ENCODE measurements at regions not wholly inside any gene's neighbourhood (a gene's known extent, or its start where the extent isn't known, plus 50 kb on each side); places are given as distances from the start of the nearest gene placed in this dataset.
"Not testable (repeated sequence)": the region's sequence is repeated elsewhere in the genome, so short reads cannot be mapped to it uniquely, and the experiment has no call there.

DNA sequence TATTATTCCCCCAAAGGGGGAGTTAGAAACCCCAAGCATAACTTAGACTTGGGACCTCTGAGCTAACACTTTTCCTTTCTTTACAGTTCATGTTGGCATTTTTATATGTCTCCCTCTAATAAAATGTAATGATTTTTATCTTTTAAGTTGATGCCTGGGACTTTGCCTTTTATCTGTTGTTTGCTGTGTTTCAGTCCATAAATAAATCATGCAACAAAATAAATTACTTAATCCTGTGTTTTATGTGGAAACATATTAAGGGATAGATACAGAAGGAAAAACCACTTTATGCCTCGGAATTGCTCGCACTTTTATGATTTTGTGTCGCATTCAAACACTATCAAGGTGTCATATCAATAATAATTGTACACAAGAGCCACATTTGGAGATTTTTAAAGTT, 93.7 kb upstream of the TBC1D5 start:
- DNase-seq (ENCODE audit: low spot score), result no peak

DNA sequence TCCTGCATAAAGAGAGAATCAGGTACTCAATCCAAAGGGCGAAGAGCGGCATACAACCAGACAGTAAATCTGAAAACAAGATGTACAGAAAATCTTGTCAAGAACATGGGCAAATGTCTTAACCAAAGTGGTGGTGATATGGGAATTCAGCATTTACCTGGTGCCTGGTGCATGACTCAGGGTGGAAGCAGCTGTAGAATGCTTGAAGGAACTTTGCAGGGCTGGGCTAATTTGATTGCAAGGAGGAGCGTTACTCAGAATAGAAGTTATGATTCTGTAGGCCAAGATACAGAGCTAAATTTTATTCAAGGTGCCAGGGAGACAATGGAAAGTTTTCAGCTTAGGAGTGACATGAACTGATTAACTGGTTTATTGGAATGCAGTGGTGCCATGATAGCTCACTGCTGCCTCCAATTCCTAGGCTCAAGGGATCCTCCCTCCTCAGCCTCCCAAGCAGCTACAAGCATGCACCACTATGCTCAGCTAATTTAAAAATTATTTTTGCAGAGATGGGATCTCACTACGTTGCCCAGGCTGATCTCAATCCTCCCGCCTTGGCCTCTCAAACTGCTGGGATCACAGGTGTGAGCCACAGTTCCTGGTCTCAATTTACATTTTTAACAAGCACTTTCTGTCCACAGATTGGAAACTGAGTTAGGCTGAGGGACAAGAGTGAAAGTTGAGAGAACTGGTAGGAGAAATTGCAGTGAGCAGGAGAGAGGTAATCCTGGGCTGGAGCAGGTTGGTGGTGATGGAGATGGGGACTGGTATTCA, 91.5 kb upstream of the TBC1D5 start:
- peak; percentile 56 for DNase-seq (ENCODE audit: low spot score)

DNA sequence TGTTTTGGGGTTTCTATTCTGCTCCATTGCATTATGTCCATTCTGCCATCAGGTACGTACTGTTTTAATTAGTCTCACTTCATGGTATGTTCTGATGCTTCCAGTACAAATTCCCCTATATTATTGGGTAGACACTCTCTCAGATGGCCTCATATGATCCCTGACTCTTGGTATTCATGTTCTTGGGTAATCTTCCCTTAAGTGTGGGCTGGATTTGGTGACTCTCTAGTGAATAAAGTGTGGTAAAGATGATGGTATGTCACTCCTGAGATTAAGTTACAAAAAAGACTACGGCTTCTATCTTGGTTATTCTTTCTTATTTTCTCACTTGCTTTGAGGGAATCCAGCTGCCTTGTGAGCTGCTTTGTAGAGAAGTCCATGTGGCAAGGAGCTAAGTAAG, 89.6 kb upstream of the TBC1D5 start:
- no peak for DNase-seq (ENCODE audit: low spot score)

DNA sequence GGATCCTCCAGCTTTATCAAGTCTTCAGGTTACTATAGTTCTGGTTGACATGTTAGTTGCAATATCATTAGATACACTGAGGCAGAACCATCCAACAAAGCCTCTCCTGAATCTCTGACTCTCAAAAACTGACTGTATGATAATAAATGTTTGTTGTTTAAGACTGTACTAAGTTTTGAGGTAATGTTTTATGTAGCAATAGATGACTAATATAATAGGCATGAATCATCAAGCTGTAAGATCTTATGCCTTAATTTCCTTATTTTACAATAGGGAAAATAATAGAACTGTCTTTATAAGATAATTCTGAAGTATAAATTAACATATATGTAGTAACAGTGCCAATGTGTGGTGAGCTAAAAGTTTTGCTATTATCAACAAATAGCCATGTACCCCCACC, 88.9 kb upstream of the TBC1D5 start:
- DNase-seq (ENCODE audit: low spot score), result no peak

DNA sequence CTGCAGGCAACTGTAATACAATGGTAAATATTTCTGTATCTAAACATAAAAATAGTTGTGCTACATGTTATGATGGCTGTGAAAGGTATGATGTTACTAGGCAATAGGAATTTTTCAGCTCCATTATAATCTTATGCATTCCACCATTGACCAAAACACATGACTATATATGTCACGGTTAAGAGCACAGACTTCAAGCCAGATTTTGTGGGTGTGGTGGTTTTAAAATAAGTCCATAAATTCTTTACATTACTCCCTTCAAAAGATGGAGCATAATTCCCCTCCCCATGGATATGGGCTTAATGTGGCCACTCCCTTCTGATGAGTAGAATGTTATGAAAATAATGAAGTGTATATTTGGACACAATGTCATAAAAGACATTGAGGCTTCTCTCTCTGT, 88.4 kb upstream of the TBC1D5 start:
- no peak for DNase-seq (ENCODE audit: low spot score)

- no peak for DNase-seq (ENCODE audit: low spot score)
These were observed 86.0 kb upstream of the TBC1D5 start for GRCh38 chr3:17828388-17828787.

GRCh38 chr3:17825298-17825697, 82.9 kb upstream of the TBC1D5 start:
- no peak for DNase-seq (ENCODE audit: low spot score)

GRCh38 chr3:17823816-17824215, 81.4 kb upstream of the TBC1D5 start:
- DNase-seq (ENCODE audit: low spot score), result no peak

DNA sequence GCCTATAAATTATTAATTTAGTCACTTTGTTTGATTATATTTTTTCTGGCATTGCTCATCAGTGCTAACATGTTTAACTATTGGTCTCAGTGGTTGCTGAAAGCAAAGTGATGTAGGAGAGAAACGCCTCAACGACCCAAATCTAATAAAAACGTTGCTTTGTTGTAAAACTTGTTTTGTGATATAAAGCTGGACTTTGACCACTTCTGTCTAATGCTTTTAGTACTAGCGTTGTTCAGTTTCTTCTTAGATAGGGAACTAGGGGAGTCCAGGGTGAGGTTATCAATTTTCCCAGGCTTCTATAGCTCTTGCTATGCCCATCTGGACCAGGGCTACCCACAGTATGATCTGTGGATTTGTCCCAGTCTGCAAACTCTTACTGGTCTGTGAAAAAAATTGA, 80.6 kb upstream of the TBC1D5 start:
- no peak for DNase-seq (ENCODE audit: low spot score)

DNA sequence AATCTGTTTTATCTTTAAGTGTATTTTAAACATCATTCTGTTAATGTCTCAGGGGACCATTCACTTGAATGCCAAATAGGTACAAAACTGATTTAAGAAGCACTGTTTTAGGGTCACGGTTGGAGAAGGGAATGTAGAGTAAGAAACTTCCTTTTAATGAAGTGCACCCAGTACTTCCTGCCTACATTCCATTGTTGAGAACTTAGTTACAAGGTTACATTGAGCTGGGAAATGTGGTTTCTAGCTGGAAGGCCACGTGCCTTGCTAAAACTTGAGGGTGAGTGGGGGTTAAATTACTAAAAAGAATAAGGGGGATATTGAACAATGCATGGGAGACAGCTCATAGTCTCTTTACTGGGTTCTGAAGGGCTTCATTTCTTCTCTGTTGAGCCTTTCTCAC, 78.3 kb upstream of the TBC1D5 start:
- no peak for DNase-seq (ENCODE audit: low spot score)

- no peak for DNase-seq (ENCODE audit: low spot score)
These were observed 77.8 kb upstream of the TBC1D5 start for GRCh38 chr3:17820275-17820674.

- not testable (repeated sequence) for DNase-seq (ENCODE audit: low spot score)
These were observed 75.5 kb upstream of the TBC1D5 start for GRCh38 chr3:17817973-17818372.

GRCh38 chr3:17817545-17817944, 75.1 kb upstream of the TBC1D5 start:
- DNase-seq (ENCODE audit: low spot score), result no peak

DNA sequence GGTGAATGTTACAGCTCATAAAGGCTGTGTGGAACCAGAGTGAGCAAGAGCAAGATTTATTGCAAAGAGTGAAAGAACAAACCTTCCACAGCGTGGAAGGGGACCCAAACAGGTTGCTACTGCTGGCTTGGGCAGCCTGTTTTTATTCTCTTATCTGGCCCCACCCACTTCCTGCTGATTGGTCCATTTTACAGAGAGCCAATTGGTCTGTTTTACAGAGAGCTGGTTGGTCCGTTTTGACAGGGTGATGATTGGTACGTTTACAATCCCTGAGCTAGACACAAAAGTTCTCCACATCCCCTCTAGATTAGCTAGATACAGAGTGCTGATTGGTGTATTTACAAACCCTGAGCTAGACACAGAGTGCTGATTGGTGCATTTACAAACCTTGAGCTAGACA, 74.4 kb upstream of the TBC1D5 start:
- not testable (repeated sequence) for DNase-seq (ENCODE audit: low spot score)

GRCh38 chr3:17812328-17812727, 69.9 kb upstream of the TBC1D5 start:
- not testable (repeated sequence) for DNase-seq (ENCODE audit: low spot score)

- DNase-seq (ENCODE audit: low spot score), result peak; percentile 11
These were observed 69.2 kb upstream of the TBC1D5 start for GRCh38 chr3:17811646-17812045.

DNA sequence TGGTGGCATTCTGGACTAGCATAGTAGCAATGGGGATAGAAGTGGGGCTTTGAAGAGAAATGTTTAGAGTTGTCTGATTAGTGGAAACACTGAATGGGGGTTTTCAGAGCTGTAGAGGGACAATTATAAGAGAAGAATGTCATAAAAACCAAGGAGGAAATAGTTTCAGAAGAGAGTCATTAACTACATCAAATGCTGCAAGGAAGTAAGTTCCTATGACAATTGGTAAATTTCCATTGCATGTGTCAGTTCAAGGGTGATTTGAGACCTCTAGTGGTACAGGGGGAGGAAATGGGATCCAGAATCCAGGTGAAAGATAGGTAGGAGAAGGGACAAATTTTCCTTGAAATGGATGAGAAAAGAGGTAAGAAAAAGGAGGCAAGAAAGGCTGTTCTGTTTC, 68.3 kb upstream of the TBC1D5 start:
- peak; percentile 73 for DNase-seq (ENCODE audit: low spot score)

DNA sequence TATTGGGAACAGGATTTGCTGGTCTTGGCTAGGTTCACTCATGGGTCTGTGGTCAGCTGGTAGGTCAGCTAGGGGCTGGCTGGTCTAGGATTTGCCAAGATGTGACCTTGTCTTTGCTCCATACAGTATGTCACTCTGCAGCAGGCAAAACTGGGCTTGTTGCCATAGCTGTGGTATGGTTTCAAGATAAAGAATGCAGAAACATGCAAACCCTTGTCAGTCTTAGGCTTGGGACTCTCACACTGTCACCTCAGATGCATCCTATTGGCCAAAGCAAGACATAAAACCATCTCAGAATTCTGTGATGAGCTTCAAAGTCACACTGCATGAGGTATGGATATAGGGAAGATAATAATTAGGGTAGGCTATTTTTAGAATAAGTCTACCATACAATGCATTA, 66.6 kb upstream of the TBC1D5 start:
- DNase-seq (ENCODE audit: low spot score), result peak; percentile 52

DNA sequence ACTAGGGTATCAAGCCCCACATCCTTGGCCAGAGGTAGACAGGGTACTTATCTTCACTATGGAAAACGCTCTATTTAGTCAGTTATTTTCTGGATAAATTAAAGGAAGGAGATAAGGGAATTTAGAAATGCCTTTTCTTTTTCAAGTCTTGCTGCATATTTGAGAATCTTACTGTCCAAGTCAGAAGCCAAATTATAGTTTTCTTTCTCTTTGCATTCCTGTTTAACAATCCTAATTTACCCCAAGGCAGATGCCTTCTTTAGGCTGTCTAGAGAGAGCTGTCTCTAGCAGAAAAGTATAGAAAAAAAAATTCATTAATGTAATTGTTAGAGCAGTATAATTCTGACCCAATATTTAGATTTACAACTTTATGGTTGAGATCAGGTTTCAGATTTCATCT, 64.4 kb upstream of the TBC1D5 start:
- no peak for DNase-seq (ENCODE audit: low spot score)

DNA sequence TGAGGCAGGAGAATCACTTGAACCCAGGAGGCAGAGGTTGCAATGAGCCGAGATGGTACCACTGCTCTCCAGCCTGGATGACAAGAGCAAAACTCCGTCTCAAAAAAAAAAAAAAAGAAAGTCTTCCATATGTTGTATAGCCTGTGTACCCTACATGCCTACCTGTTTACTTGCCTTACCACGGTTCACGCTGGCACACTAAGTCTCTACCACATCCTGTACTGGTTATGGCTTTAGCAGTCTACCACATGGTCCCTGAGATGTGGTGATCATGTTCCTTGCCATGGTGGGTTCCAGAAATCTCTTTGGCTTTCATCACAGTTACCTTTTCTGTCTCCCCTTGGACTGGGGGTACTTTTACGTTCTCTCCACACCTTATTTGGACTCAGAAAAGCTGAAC, 63.8 kb upstream of the TBC1D5 start:
- DNase-seq (ENCODE audit: low spot score), result no peak

- no peak for DNase-seq (ENCODE audit: low spot score)
These were observed 63.1 kb upstream of the TBC1D5 start for GRCh38 chr3:17805461-17805940.

GRCh38 chr3:17802950-17803349, 60.5 kb upstream of the TBC1D5 start:
- DNase-seq (ENCODE audit: low spot score), result no peak

DNA sequence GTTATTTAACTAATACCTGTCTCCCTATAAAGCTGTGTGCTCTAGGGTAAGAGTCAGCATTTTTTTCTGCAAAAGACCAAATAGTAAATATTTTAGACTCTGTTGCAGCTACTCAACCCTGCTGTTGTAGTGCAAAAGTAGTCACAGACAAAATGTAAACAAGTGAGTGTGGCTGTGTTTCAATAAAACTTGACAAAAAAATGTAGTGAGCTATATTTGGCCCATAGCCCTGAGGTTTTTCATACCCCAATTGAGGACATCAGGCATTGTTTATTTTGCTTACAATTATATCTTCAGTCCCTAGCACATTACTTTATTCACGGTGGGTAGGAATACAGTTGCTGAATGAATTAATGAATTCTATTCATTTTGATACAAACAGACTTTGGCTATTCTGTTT, 58.7 kb upstream of the TBC1D5 start:
- no peak for DNase-seq (ENCODE audit: low spot score)

- DNase-seq (ENCODE audit: low spot score), result peak; percentile 55
These were observed 57.8 kb upstream of the TBC1D5 start for GRCh38 chr3:17800232-17800631.
